Panc1 (cell line): ENCODE measurements at regions not wholly inside any gene's neighbourhood (a gene's known extent, or its start where the extent isn't known, plus 50 kb on each side); places are given as distances from the start of the nearest gene placed in this dataset.

Source experiments
- ATAC-seq: fragments of 200-7000 bp; cut with Tn5 transposase; 2 replicates; pipeline ENCODE4 v1.9.1; 2020; ENCODE audit warnings: mild to moderate bottlenecking, moderate library complexity
- BruUV-seq: library from RNA; stranded (reverse); fragments of 400-500 nt; replicated peaks from 2 replicates; lab custom pipeline; 2021; lab: Mats Ljungman, UMichigan
- CTCF ChIA-PET: fragments of 300-600 bp; sonication (Branson Sonifier 250); formaldehyde crosslinking; loops from one replicate; lab custom pipeline; 2022; ENCODE audit warnings: antibody characterized with exemption; lab: Charles Lee
- POLR2A ChIA-PET: fragments of 300-600 bp; sonication (Branson Sonifier 250); formaldehyde crosslinking; loops from one replicate; lab custom pipeline; 2022; ENCODE audit warnings: antibody characterized with exemption; lab: Charles Lee
- DNase-seq: peaks from one replicate; pipeline ENCODE4 v3.0.0-alpha.2; 2010; ENCODE audit warnings: low read depth, low spot score
- H3K27ac ChIP-seq: 2 replicates; pipeline ENCODE4 v1.5.1; 2011; ENCODE audit warnings: mild to moderate bottlenecking, low read length, inconsistent platforms
- H3K27me3 ChIP-seq: fragments of 200-500 bp; sonication (Bioruptor generic); 2 replicates; pipeline ENCODE4 v1.6.0; 2014; ENCODE audit warnings: low read length, inconsistent platforms; ENCODE audit not compliant: control insufficient read depth, insufficient read depth
- H3K36me3 ChIP-seq: fragments of 200-500 bp; sonication (Bioruptor generic); 2 replicates; pipeline ENCODE4 v1.5.1; 2014; ENCODE audit warnings: inconsistent platforms, mild to moderate bottlenecking, low read length, moderate library complexity; ENCODE audit not compliant: control insufficient read depth, insufficient read depth
- H3K4me1 ChIP-seq: 2 replicates; pipeline ENCODE4 v1.5.1; 2011; ENCODE audit warnings: inconsistent platforms, mild to moderate bottlenecking, low read length, moderate library complexity; ENCODE audit not compliant: control insufficient read depth, insufficient read depth
- H3K4me3 ChIP-seq, 2 experiments: 2 replicates each; pipeline ENCODE4 v1.5.1; 2011 to 2012; ENCODE audit warnings: low read depth in 2 of 2, low read length in 2 of 2, mild to moderate bottlenecking in 2 of 2, inconsistent platforms in 1 of 2, moderate library complexity in 1 of 2
- H3K9me3 ChIP-seq: fragments of 200-500 bp; sonication (Bioruptor generic); 2 replicates; pipeline ENCODE4 v1.5.1; 2014; ENCODE audit warnings: low read depth, mild to moderate bottlenecking, inconsistent platforms, low read length, moderate library complexity; ENCODE audit not compliant: control insufficient read depth, insufficient read depth
- CTCF ChIP-seq: fragments of 450-650 bp; IDR thresholded peaks from 2 replicates; pipeline ENCODE4 v1.5.1; 2017; ENCODE audit warnings: mild to moderate bottlenecking
- POLR2AphosphoS5 ChIP-seq: IDR thresholded peaks from 2 replicates; pipeline ENCODE4 v1.6.1; 2012; ENCODE audit warnings: mild to moderate bottlenecking, low read depth, low read length, moderate library complexity
- SIN3A ChIP-seq: IDR thresholded peaks from 2 replicates; pipeline ENCODE4 v1.6.1; 2012; ENCODE audit warnings: low read depth, mild to moderate bottlenecking, low read length, moderate library complexity, borderline replicate concordance; ENCODE audit not compliant: insufficient read depth
- TCF7L2 ChIP-seq: IDR thresholded peaks from 2 replicates; pipeline ENCODE4 v1.6.1; 2011; ENCODE audit warnings: mild to moderate bottlenecking, low read depth, low read length, inconsistent platforms
- in situ Hi-C: cut with HindIII; loops from 2 replicates; pipeline ENCODE4 v1.10.0; 2016; ENCODE audit warnings: low sequenced_read_pairs, low pct_unique_long_range_greater_than_20kb
- intact Hi-C: fragments of 100-400 bp; cut with micrococcal nuclease; formaldehyde crosslinking; loops from one replicate; pipeline ENCODE4 v1.10.0; 2022; ENCODE audit not compliant: unreplicated experiment
- TF ChIP-seq, protein P1 (sequence below), 2 experiments: IDR thresholded peaks; 2 replicates each; pipeline ENCODE4 v1.6.1; 2011 to 2012; ENCODE audit warnings: low read depth in 2 of 2, control low read depth in 1 of 2, low read length in 1 of 2, mild to moderate bottlenecking in 1 of 2, moderate library complexity in 1 of 2; ENCODE audit not compliant: insufficient read depth in 1 of 2

GRCh38 chr1:17881761-17882160, 126.6 kb downstream of the ACTL8 start:
- no peak overlapping the region for H3K27ac ChIP-seq
- ChIA-PET CTCF (no interaction called here), POLR2A (no interaction called here)
- no peaks in the 10 kb centered on the region; the same call in 1 of the 2 replicates for H3K36me3 ChIP-seq
- no peak overlapping the region for H3K4me3 ChIP-seq
- BruUV-seq = no TSS peak
- no peaks in the 10 kb centered on the region for H3K4me1 ChIP-seq
- H3K27me3 ChIP-seq = no peaks in the 10 kb centered on the region; the same call in 1 of the 2 replicates
- in situ Hi-C loops = no loop called here
- TF ChIP-seq POLR2AphosphoS5 (no peak), SIN3A (no peak), CTCF (no peak), TCF7L2 (no peak)
- TF ChIP-seq, protein P1, sequence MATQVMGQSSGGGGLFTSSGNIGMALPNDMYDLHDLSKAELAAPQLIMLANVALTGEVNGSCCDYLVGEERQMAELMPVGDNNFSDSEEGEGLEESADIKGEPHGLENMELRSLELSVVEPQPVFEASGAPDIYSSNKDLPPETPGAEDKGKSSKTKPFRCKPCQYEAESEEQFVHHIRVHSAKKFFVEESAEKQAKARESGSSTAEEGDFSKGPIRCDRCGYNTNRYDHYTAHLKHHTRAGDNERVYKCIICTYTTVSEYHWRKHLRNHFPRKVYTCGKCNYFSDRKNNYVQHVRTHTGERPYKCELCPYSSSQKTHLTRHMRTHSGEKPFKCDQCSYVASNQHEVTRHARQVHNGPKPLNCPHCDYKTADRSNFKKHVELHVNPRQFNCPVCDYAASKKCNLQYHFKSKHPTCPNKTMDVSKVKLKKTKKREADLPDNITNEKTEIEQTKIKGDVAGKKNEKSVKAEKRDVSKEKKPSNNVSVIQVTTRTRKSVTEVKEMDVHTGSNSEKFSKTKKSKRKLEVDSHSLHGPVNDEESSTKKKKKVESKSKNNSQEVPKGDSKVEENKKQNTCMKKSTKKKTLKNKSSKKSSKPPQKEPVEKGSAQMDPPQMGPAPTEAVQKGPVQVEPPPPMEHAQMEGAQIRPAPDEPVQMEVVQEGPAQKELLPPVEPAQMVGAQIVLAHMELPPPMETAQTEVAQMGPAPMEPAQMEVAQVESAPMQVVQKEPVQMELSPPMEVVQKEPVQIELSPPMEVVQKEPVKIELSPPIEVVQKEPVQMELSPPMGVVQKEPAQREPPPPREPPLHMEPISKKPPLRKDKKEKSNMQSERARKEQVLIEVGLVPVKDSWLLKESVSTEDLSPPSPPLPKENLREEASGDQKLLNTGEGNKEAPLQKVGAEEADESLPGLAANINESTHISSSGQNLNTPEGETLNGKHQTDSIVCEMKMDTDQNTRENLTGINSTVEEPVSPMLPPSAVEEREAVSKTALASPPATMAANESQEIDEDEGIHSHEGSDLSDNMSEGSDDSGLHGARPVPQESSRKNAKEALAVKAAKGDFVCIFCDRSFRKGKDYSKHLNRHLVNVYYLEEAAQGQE (IDR thresholded peaks at IDR 0.05; ENCODE audit: insufficient read depth in 1 of 2, low read depth in 2 of 2, low read length in 1 of 2) = no peak
- no peaks in the 10 kb centered on the region for H3K9me3 ChIP-seq
- ATAC-seq (no peak), DNase-seq (no peak)
- intact Hi-C loops = no loop called here

DNA sequence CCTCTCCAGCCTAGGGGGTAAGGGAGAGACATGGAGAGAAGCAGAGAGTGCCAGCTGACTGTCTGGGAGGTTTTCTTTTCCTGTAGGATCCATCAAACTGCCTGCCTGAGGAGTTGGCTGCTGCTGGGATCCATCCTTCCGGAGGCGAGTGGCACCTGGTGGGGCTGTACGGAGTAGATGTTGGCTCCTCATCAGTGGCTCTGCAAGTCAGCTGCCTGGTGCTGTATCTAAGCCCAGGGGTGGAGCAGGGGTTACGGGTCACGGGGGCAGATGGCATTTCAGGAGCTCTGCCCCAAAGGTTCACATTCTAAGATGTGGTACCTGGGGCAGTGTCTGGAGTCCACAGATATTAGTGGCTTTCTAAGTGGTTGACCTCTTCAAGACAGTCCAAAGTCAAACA, 128.0 kb downstream of the ACTL8 start:
- ChIA-PET POLR2A (no interaction called here), CTCF (no interaction called here)
- no TSS peak for BruUV-seq
- in situ Hi-C loops = no loop called here
- no peak for ATAC-seq
- Histone ChIP-seq H3K4me1 (no peaks in the 10 kb centered on the region), H3K27ac (no peak overlapping the region), H3K4me3 (no peak overlapping the region), H3K36me3 (no peaks in the 10 kb centered on the region; the same call in 1 of the 2 replicates), H3K27me3 (no peaks in the 10 kb centered on the region; the same call in 1 of the 2 replicates), H3K9me3 (no peaks in the 10 kb centered on the region)
- DNase-seq = no peak
- TF ChIP-seq CTCF (no peak), POLR2AphosphoS5 (no peak), TCF7L2 (no peak), SIN3A (no peak)
- TF ChIP-seq, protein P1 (IDR thresholded peaks at IDR 0.05; ENCODE audit: insufficient read depth in 1 of 2, low read depth in 2 of 2, low read length in 1 of 2) = no peak
- intact Hi-C loops = no loop called here
